Fibroblast of pulmonary artery (primary cell): ENCODE measurements at regions not wholly inside any gene's neighbourhood (a gene's known extent, or its start where the extent isn't known, plus 50 kb on each side); places are given as distances from the start of the nearest gene placed in this dataset.
"Not testable (repeated sequence)": the region's sequence is repeated elsewhere in the genome, so short reads cannot be mapped to it uniquely, and the experiment has no call there.

ENCODE experiments used
- DNase-seq: peaks from one replicate; pipeline ENCODE4 v3.0.0-alpha.2; 2010; ENCODE audit warnings: low read depth
- H3K4me3 ChIP-seq: replicated peaks from 2 replicates; pipeline ENCODE4 v1.5.1; 2011; ENCODE audit warnings: low read depth, mild to moderate bottlenecking, control low read depth, low read length, moderate library complexity
- TF ChIP-seq, protein P1 (sequence below): IDR thresholded peaks from 2 replicates; pipeline ENCODE4 v1.5.1; 2011; ENCODE audit warnings: mild to moderate bottlenecking, control low read depth, low read length, inconsistent platforms; ENCODE audit errors: missing control alignments

DNA sequence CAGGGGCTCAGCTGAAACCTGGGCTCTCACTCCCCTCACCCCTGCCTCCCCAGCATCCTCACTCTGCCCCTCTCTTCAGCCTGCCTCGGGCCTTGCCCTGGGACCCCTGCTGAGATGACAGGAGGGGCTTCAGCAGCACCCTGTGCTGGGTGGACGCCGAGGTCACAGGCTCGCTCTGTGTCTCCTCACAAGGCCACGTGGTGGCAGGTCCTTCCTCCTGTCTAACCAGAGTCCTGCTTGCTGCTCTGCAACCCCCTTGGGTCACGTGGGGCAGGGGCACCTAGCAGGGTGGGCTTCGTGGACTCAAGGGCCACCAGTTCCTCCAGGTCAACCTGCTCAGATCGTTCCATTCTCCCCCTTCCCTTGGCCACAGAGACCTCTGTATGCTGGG is 90.4 kb downstream of the TMEM121 start:
- H3K4me3 ChIP-seq, result no peak overlapping the region
- TF ChIP-seq, protein P1, sequence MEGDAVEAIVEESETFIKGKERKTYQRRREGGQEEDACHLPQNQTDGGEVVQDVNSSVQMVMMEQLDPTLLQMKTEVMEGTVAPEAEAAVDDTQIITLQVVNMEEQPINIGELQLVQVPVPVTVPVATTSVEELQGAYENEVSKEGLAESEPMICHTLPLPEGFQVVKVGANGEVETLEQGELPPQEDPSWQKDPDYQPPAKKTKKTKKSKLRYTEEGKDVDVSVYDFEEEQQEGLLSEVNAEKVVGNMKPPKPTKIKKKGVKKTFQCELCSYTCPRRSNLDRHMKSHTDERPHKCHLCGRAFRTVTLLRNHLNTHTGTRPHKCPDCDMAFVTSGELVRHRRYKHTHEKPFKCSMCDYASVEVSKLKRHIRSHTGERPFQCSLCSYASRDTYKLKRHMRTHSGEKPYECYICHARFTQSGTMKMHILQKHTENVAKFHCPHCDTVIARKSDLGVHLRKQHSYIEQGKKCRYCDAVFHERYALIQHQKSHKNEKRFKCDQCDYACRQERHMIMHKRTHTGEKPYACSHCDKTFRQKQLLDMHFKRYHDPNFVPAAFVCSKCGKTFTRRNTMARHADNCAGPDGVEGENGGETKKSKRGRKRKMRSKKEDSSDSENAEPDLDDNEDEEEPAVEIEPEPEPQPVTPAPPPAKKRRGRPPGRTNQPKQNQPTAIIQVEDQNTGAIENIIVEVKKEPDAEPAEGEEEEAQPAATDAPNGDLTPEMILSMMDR, result no peak
- DNase-seq, result no peak

DNA sequence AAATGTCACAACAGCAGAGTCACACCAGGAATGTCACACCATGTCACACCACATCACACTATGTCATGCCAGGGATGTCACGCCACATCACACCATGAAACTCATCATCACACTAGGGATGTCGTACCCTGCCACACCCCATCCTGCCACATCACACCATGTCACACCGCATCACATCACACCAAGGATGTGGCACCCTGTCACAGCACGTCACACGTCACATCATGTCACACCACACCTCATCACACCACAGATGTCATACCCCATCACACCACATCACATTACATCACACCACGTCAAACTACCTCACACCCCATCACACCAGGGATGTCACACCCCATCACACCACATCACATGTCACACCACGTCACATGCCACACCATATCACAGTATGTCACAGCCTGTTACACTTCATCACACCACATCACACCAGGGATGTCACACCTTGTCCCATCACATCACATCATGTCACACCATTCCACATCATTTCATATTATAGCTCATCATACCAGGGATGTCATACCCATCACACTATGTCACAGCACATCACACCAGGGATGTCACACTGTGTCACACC is 90.9 kb downstream of the TMEM121 start:
- no peak for DNase-seq
- H3K4me3 ChIP-seq, result no peak overlapping the region
- TF ChIP-seq, protein P1, result no peak

GRCh38 chr14:105617805-105618204 is 91.4 kb downstream of the TMEM121 start:
- not testable (repeated sequence) for DNase-seq, H3K4me3 ChIP-seq

DNA sequence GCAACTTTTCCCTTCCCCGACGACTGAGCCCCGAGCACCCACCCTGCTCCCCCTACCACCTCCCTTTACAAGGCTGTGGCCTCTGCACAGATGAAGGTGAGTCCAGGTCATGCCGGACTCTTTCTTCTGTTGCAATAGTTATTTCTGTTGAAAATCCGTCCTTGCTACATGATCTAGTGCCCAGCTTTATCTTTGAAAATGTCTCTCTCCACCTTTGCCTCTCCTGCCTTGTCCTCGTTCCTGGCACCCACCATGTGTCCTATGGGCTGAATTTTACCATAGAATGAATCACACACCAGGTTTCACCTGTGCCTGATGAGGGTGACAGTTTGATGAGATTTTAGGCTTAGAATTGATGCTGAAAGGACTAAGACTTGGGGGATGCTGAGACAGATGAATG is 92.9 kb downstream of the TMEM121 start:
- DNase-seq, result not testable (repeated sequence)

DNA sequence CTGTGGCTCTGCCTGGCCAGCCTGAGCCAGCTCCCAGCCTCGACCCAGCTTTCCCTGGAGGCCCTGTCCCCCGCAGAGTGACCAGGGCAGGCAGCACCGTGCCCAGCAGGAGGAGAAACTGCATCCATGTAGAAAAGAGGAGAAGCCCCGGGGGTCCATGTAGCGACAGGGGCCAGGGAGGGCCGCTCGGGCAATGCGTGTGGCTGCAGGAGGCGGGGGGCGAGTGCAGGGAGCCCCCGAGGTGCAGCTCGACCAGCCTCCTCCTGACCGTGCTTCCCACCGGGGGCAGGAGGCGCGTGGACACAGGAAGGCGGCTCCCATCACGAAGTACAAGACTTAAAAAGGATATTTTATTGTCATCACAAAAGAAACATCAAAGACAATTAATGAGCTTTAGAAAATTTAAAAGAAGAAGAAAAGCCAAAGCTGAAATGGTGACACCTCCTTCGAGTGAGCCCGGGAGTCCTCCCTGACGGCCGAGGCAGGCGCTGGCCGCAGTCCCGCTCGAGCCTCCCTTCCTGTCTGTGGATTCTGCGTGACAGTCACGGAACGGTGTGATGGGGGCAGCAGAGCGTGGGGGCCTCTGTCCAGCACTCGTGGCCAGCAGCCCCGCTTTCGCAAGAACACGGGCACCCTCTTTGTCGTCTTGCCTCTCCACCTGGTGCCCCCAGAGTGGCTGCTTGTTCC is 93.9 kb downstream of the TMEM121 start:
- DNase-seq, H3K4me3 ChIP-seq: not testable (repeated sequence)

More for the DNA sequence above, 92.9 kb downstream of the TMEM121 start:
- not testable (repeated sequence) for H3K4me3 ChIP-seq

DNA sequence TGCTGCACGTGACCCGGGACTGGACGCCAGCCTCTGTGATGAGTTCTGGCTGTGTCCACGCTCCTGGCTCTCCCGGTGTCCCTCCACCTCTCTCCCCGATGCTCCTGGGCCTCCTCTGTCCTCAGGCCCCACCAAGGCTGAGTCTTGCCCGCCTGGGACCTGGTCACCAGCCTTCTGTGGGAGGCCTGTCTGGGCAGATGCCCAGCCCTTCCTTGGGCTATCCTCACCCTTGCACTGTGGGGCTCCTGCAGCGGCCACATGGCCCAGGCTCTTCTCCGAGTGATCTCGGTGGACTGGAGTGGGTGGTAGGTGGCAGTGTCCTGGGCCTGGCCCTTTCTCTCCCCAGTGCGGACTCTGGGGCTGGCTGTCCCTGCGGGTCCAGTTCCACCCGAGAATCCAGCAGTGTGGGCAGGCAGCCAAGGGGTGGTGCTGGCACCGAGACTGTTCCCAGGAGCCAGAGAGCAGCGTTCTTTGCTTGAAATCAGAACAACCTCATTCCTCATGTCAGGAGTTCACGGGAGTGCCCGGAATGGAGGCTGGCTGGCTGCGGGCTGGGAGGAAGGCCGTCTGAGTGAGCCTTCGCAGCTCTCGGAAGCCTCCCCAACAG is 94.6 kb downstream of the TMEM121 start:
- DNase-seq, H3K4me3 ChIP-seq: not testable (repeated sequence)

DNA sequence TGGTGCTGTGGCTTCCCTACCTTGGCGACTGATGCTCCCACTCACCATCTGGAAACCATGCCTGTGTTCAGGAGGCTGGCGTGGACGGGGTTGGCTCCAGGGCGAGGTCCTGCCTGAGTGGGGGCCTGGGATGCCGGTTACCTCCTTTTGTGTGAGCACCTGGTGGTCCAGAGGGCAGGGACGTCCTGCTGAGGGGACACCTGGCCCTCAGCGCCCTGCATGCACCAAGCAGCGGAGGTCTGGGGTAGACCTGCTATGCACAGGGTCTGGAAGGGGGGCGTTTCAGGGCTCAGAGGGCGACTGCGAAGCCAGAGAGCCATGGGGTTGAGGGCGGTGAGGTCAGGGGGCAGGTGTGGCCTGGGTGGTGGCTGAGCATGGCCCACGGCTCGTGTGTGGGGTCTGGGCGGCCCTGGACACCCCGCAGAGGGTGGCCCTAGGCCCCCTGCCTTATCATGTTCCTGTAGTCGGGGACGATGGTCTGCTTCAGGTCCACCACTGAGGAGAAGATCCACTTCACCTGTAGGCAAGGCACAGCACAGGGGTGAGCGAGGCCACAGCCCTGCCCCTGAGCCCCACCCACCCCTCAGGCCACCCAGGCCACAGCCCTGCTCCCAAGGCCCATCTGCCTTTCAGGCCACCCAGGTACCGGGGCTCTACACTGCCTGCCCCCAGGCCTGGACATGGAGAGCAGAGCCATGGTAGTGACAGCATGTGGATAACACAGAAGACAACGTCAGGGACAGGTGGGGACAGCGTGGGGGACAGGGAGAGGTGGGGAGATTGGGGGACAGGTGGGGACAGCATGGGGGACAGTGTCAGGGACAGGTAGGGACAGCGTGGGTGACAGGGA is 95.3 kb downstream of the TMEM121 start:
- not testable (repeated sequence) for H3K4me3 ChIP-seq, DNase-seq

DNA sequence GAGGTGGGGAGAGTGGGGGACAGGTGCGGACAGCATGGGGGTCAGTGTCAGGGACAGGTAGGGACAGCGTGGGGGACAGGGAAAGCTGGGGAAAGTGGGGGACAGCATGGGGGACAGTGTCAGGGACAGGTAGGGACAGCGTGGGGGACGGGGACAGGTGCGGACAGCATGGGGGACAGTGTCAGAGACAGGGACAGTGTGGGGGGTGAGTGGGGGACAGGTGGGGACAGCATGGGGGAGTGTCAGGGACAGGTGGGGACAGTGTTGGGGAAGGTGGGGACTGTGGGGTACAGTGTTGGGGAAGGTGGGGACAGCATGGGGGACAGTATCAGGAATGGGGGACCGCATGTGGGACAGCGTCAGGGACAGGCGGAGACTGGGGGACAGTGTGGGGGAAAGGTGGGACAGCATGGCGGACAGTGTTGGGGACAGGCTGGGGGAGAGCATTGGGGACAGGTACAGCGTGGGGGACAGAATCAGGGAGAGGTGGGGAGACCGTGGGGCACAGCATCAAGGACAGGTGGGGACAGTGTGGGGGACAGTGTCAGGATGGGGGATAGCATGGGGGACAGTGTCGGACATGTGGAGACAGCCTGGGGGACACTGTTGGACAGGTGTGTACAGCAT is 96.1 kb downstream of the TMEM121 start:
- TF ChIP-seq, protein P1, result no peak
- DNase-seq, result no peak
- H3K4me3 ChIP-seq, result no peak overlapping the region

DNA sequence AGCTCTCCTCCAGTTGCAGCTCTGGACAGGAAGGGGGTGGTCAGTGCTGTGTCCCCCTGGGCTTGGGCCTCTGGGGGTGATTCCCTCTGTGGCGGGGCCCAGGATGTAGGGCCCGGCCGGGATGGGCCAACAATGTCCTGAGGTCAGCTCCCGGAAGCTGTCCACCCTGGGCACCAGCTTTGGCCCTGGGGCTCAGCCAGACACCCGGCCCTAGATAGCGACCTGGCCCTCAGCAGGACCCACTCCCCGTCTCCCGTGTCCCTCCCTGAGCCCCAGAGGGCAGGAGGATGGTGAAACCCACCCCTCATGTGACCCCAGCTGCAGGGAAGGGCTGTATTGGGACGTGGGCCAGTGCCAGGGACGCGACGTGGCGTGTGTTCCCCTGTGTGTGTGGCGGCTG is 96.8 kb downstream of the TMEM121 start:
- DNase-seq, H3K4me3 ChIP-seq: not testable (repeated sequence)

- not testable (repeated sequence) for DNase-seq, H3K4me3 ChIP-seq
Measured at GRCh38 chr14:105624346-105624745, 98.0 kb downstream of the TMEM121 start.

GRCh38 chr14:105624749-105625434 is 98.5 kb downstream of the TMEM121 start:
- H3K4me3 ChIP-seq, DNase-seq: not testable (repeated sequence)

DNA sequence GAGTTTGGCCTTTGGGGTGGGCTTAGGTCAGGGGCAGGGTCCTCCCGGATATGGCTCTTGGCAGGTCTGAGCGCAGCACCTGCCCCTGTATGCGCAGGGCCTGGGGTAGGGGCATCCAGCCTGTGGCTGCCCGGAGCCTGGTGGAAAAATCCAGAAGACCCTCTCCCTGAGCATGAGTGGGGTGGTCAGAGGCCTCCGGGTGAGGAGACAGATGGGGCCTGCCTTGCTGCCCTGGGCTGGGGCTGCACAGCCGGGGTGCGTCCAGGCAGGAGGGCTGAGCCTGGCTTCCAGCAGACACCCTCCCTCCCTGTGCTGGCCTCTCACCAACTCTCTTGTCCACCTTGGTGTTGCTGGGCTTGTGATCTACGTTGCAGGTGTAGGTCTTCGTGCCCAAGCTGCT is 99.1 kb downstream of the TMEM121 start:
- H3K4me3 ChIP-seq, DNase-seq: not testable (repeated sequence)

- not testable (repeated sequence) for DNase-seq, H3K4me3 ChIP-seq
Measured at GRCh38 chr14:105626111-105626510, 99.7 kb downstream of the TMEM121 start.

GRCh38 chr14:105626651-105627050 is 100.3 kb downstream of the TMEM121 start:
- DNase-seq, H3K4me3 ChIP-seq: not testable (repeated sequence)
